Transverse colon (tissue), 4 donors: ENCODE measurements at regions not wholly inside any gene's neighbourhood (a gene's known extent, or its start where the extent isn't known, plus 50 kb on each side); places are given as distances from the start of the nearest gene placed in this dataset.

Experiments
- DNase-seq: peaks from one replicate; pipeline ENCODE4 v3.0.0-alpha.2; 2019
- H3K27ac ChIP-seq, 4 donors: fragments of 200-600 bp; sonication (generic); 2 replicates each; pipeline ENCODE4 v1.5.1; 2016 to 2018; ENCODE audit warnings: inconsistent platforms in 4 of 4
- H3K27me3 ChIP-seq: fragments of 200-600 bp; sonication (generic); 2 replicates; pipeline ENCODE4 v1.5.1; 2017; ENCODE audit warnings: inconsistent platforms
- H3K36me3 ChIP-seq, 4 donors: fragments of 200-600 bp; sonication (generic); 2 replicates each; pipeline ENCODE4 v1.5.1; 2017 to 2019; ENCODE audit warnings: inconsistent platforms in 4 of 4
- H3K4me1 ChIP-seq, 4 donors: fragments of 200-600 bp; sonication (generic); 2 replicates each; pipeline ENCODE4 v1.5.1; 2017 to 2020; ENCODE audit warnings: inconsistent platforms in 4 of 4
- H3K4me3 ChIP-seq, 4 donors: fragments of 200-600 bp; sonication (generic); 1 replicate in 1 of 4; 2 replicates in 3 of 4; pipeline versions ENCODE4 v1.5.1 to v1.6.1; 2017 to 2019; ENCODE audit warnings: inconsistent platforms in 4 of 4
- H3K9me3 ChIP-seq, 2 donors: fragments of 200-600 bp; sonication (generic); 2 replicates each; pipeline ENCODE4 v1.5.1; 2017 to 2019; ENCODE audit warnings: inconsistent platforms in 2 of 2
- EP300 ChIP-seq: sonication (generic); formaldehyde crosslinking; IDR thresholded peaks from one replicate; pipeline ENCODE4 v1.6.1; 2017; ENCODE audit warnings: antibody characterized with exemption, low read depth
- POLR2A ChIP-seq: fragments of 450-650 bp; IDR thresholded peaks from one replicate; pipeline ENCODE4 v1.6.1; 2016; ENCODE audit warnings: antibody characterized with exemption, mild to moderate bottlenecking, moderate library complexity
- POLR2AphosphoS5 ChIP-seq, 3 donors: sonication (generic); formaldehyde crosslinking; IDR thresholded peaks; one replicate each; pipeline ENCODE4 v1.6.1; 2016; ENCODE audit warnings: antibody characterized with exemption in 3 of 3
- WGBS, 2 donors: methylation state at CpG; one replicate each; pipeline ENCODE4 v1.1.5; 2018; ENCODE audit warnings: low coverage in 1 of 2; 5-methylcytosine and 5-hydroxymethylcytosine counted together
- in situ Hi-C, 4 donors: fragments of 200-750 bp; cut with MboI; loops; one replicate each; pipeline versions ENCODE4 v1.15.0 to v1.15.1; 2017; ENCODE audit warnings: low sequenced_read_pairs in 3 of 4, low pct_ligation_motif_present in 1 of 4, low pct_unique_long_range_greater_than_20kb in 1 of 4
- intact Hi-C: fragments of 100-400 bp; cut with DNase I; formaldehyde crosslinking; loops from one replicate; pipeline ENCODE4 v1.15.1; 2023; ENCODE audit warnings: low total_unique reads
- TF ChIP-seq, protein P1 (sequence below), 5 experiments: fragments of 200-600 bp in 3 of 5; fragments of 450-650 bp in 2 of 5; sonication (generic) in 3 of 5; IDR thresholded peaks; 1 replicate in 2 of 5; 2 replicates in 3 of 5; pipeline ENCODE4 v1.5.1; 2016 to 2017; ENCODE audit warnings: antibody characterized with exemption in 5 of 5, inconsistent platforms in 3 of 5, mild to moderate bottlenecking in 2 of 5, moderate library complexity in 1 of 5

DNA sequence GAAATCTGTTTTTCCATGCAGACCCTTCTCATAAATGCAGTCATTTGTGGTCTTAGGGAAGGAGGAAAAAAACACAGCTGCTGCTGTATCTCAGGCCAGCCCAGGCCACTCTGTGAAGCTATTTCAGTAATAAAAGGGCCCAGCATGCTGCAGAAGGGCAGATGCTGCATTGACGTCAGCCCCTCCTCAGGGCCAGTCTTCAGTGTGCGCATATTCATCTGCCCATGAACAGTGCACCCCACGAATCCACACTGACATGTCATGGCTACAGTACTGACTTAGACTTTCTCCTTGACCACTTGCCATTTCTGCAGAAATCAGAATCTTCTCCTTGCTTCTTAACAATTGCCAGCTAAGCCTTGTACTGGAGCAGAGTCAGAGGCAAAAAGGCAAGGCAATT is 304.7 kb downstream of the GABRG2 start:
- no peak overlapping the region for H3K27ac ChIP-seq
- in situ Hi-C loops: no loop called here
- WGBS, 2 donors: 46% methylated on average over 3 of the region's 3 CpGs; no CpG with 5 or more reads in 1 of the 2 donors
- no peaks in the 10 kb centered on the region for H3K27me3 ChIP-seq
- H3K9me3 ChIP-seq: peaks cover 0 to 6% of the 10 kb centered on the region in 2 donors
- no peak overlapping the region for H3K4me3 ChIP-seq
- H3K36me3 ChIP-seq: no peaks in the 10 kb centered on the region
- TF ChIP-seq, protein P1, sequence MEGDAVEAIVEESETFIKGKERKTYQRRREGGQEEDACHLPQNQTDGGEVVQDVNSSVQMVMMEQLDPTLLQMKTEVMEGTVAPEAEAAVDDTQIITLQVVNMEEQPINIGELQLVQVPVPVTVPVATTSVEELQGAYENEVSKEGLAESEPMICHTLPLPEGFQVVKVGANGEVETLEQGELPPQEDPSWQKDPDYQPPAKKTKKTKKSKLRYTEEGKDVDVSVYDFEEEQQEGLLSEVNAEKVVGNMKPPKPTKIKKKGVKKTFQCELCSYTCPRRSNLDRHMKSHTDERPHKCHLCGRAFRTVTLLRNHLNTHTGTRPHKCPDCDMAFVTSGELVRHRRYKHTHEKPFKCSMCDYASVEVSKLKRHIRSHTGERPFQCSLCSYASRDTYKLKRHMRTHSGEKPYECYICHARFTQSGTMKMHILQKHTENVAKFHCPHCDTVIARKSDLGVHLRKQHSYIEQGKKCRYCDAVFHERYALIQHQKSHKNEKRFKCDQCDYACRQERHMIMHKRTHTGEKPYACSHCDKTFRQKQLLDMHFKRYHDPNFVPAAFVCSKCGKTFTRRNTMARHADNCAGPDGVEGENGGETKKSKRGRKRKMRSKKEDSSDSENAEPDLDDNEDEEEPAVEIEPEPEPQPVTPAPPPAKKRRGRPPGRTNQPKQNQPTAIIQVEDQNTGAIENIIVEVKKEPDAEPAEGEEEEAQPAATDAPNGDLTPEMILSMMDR (IDR thresholded peaks at IDR 0.05): no peak
- TF ChIP-seq POLR2AphosphoS5 (IDR thresholded peaks at IDR 0.05) (no peak), EP300 (no peak), POLR2A (no peak)
- no peaks in the 10 kb centered on the region for H3K4me1 ChIP-seq
- no peak for DNase-seq
- intact Hi-C loops: no loop called here

DNA sequence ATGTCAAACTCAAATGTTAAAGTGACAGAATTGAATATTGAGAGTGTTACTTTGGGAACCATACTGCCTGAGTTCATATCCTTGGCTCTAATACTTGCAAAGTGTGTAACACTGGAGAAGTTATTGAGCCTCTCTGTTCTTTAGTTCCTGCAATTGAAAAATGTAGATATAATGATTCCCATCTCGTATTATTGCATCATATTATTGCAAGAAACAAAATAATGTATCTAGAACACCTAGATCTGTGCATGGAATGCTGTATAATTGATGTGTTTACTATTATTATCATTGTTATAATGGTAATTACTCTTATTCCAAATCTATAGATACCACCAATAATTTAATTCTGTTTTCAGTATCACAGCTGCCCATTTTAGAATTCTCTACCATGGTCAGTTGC is 310.3 kb downstream of the GABRG2 start:
- in situ Hi-C loops (no loop called here), intact Hi-C loops (no loop called here)
- no peak for DNase-seq
- Histone ChIP-seq H3K9me3 (no peaks in the 10 kb centered on the region), H3K4me1 (no peaks in the 10 kb centered on the region), H3K36me3 (no peaks in the 10 kb centered on the region), H3K4me3 (no peak overlapping the region), H3K27ac (no peak overlapping the region), H3K27me3 (no peaks in the 10 kb centered on the region)
- TF ChIP-seq, protein P1 (IDR thresholded peaks at IDR 0.05): no peak
- TF ChIP-seq POLR2A (no peak), POLR2AphosphoS5 (IDR thresholded peaks at IDR 0.05) (no peak), EP300 (no peak)
- 11 to 20% methylated on average over 1 of the region's 1 CpG for WGBS, 2 donors

DNA sequence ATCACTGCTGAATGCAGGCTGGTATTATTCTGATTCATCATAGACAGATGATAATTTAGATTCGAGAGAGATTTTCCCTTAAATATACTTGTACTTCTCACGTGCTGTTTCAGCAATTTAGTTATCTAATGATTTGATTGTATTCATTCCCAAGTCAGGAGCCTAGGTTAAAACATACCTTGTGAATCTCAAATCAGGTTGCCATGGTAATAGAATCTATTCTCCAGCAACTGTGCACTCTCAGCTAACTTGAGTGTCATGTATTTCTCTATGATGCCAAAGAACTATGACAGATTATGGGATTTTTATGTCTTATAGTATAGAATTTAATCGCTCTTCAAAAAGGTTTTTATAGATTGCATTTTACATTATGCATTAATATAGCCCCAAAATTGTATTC is 315.3 kb downstream of the GABRG2 start:
- intact Hi-C loops (no loop called here), in situ Hi-C loops (no loop called here)
- Histone ChIP-seq H3K4me3 (no peak overlapping the region), H3K27ac (no peak overlapping the region), H3K36me3 (no peaks in the 10 kb centered on the region), H3K9me3 (no peaks in the 10 kb centered on the region), H3K27me3 (no peaks in the 10 kb centered on the region), H3K4me1 (no peaks in the 10 kb centered on the region)
- TF ChIP-seq, protein P1 (IDR thresholded peaks at IDR 0.05): no peak
- no peak for TF ChIP-seq POLR2AphosphoS5 (IDR thresholded peaks at IDR 0.05)
- no peak for TF ChIP-seq POLR2A
- TF ChIP-seq EP300: no peak
- no peak for DNase-seq
- WGBS, 2 donors: 56 to 82% methylated on average over 3 of the region's 3 CpGs

DNA sequence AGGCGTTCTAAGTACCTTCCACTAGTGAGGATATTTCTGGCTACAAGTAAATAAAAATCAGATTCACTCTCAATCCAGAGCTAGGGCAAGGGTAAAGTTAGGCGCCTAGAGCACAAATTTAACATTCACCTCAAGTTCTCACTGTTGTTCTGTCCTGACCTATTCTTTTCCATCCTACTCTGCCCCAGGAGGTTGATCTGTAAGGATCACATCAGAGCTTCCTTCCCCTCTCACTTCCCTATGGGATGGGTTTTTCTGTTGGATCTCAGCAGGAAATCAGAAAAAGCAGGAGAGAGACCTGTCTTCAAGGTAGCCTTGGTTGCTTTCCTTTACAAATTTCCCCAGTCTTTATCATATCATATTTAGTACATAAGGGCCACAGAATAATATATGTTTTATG is 316.7 kb downstream of the GABRG2 start:
- H3K4me1 ChIP-seq: no peaks in the 10 kb centered on the region
- in situ Hi-C loops (no loop called here), intact Hi-C loops (no loop called here)
- no peak overlapping the region for H3K27ac ChIP-seq
- H3K27me3 ChIP-seq: no peaks in the 10 kb centered on the region
- H3K4me3 ChIP-seq: no peak overlapping the region
- no peaks in the 10 kb centered on the region for H3K9me3 ChIP-seq
- H3K36me3 ChIP-seq: no peaks in the 10 kb centered on the region
- DNase-seq: no peak
- 28 to 45% methylated on average over 2 of the region's 2 CpGs for WGBS, 2 donors
- no peak for TF ChIP-seq EP300
- TF ChIP-seq POLR2A: no peak
- TF ChIP-seq, protein P1 (IDR thresholded peaks at IDR 0.05): no peak
- TF ChIP-seq POLR2AphosphoS5 (IDR thresholded peaks at IDR 0.05): no peak
